ENCODE measurements at regions not wholly inside any gene's neighbourhood (a gene's known extent, or its start where the extent isn't known, plus 50 kb on each side); places are given as distances from the start of the nearest gene placed in this dataset.

GRCh38 chr1:241413386-241413785 lies 56.4 kb upstream of the RGS7 start:
- Mint-ChIP-seq H3K36me3 (ENCODE audit: low read depth) (no peaks in the 10 kb centered on the region), H3K9me3 (peaks cover 4% of the 10 kb centered on the region), H3K27me3 (peaks cover 11% of the 10 kb centered on the region), H3K27ac (no peak overlapping the region), H3K4me1 (ENCODE audit: low read depth) (no peaks in the 10 kb centered on the region), H3K4me3 (no peak overlapping the region)
- DNase-seq (no peak), ATAC-seq (ENCODE audit: poor library complexity) (no peak)
- no peak for TF ChIP-seq CTCF (IDR thresholded peaks at IDR 0.05)
- Histone ChIP-seq H3K27ac (ENCODE audit: low read depth in 1 of 2, low read length in 2 of 2) (no peak overlapping the region), H3K4me3 (ENCODE audit: low read length) (no peak overlapping the region), H3K9me3 (ENCODE audit: control insufficient read depth in 1 of 2, insufficient read depth in 1 of 2, low read length in 2 of 2) (no peaks in the 10 kb centered on the region), H3K4me1 (ENCODE audit: insufficient read depth, low read length) (no peaks in the 10 kb centered on the region), H3K27me3 (ENCODE audit: control insufficient read depth in 1 of 2, insufficient read depth in 2 of 2, low read length in 2 of 2) (no peaks in the 10 kb centered on the region), H3K36me3 (ENCODE audit: insufficient read depth, low read length) (no peaks in the 10 kb centered on the region)
- CTCF ChIA-PET: no interaction called here
- intact Hi-C loops (cut with DNase I, micrococcal nuclease): no loop called here
- POLR2A ChIA-PET: no interaction called here

- ATAC-seq (ENCODE audit: poor library complexity): no peak
- Mint-ChIP-seq H3K36me3 (ENCODE audit: low read depth) (no peaks in the 10 kb centered on the region), H3K9me3 (no peaks in the 10 kb centered on the region), H3K27me3 (peaks cover 5% of the 10 kb centered on the region), H3K27ac (no peak overlapping the region), H3K4me1 (ENCODE audit: low read depth) (no peaks in the 10 kb centered on the region), H3K4me3 (no peak overlapping the region)
- H3K9me3 ChIP-seq (ENCODE audit: control insufficient read depth in 1 of 2, insufficient read depth in 1 of 2, low read length in 2 of 2): no peaks in the 10 kb centered on the region
- H3K36me3 ChIP-seq (ENCODE audit: insufficient read depth, low read length): no peaks in the 10 kb centered on the region
- H3K27me3 ChIP-seq (ENCODE audit: control insufficient read depth in 1 of 2, insufficient read depth in 2 of 2, low read length in 2 of 2): no peaks in the 10 kb centered on the region
- CTCF ChIA-PET: no interaction called here
- H3K4me1 ChIP-seq (ENCODE audit: insufficient read depth, low read length): no peaks in the 10 kb centered on the region
- POLR2A ChIA-PET: no interaction called here
- no peak overlapping the region for H3K4me3 ChIP-seq (ENCODE audit: low read length)
- intact Hi-C loops (cut with DNase I, micrococcal nuclease): no loop called here
- DNase-seq: no peak
- TF ChIP-seq CTCF (IDR thresholded peaks at IDR 0.05): no peak
- H3K27ac ChIP-seq (ENCODE audit: low read depth in 1 of 2, low read length in 2 of 2): no peak overlapping the region
Measured at GRCh38 chr1:241412646-241413045, 55.6 kb upstream of the RGS7 start.

GRCh38 chr1:241411776-241412338 lies 54.9 kb upstream of the RGS7 start:
- ATAC-seq (ENCODE audit: poor library complexity) (no peak), DNase-seq (no peak)
- Histone ChIP-seq H3K27ac (ENCODE audit: low read depth in 1 of 2, low read length in 2 of 2) (no peak overlapping the region), H3K36me3 (ENCODE audit: insufficient read depth, low read length) (no peaks in the 10 kb centered on the region), H3K4me3 (ENCODE audit: low read length) (no peak overlapping the region), H3K27me3 (ENCODE audit: control insufficient read depth in 1 of 2, insufficient read depth in 2 of 2, low read length in 2 of 2) (no peaks in the 10 kb centered on the region), H3K4me1 (ENCODE audit: insufficient read depth, low read length) (no peaks in the 10 kb centered on the region), H3K9me3 (ENCODE audit: control insufficient read depth in 1 of 2, insufficient read depth in 1 of 2, low read length in 2 of 2) (no peaks in the 10 kb centered on the region)
- H3K27me3 Mint-ChIP-seq: peaks cover 5% of the 10 kb centered on the region
- intact Hi-C loops (cut with DNase I, micrococcal nuclease): no loop called here
- POLR2A ChIA-PET: no interaction called here
- no peaks in the 10 kb centered on the region for H3K36me3 Mint-ChIP-seq (ENCODE audit: low read depth)
- H3K4me3 Mint-ChIP-seq: no peak overlapping the region
- H3K4me1 Mint-ChIP-seq (ENCODE audit: low read depth): no peaks in the 10 kb centered on the region
- CTCF ChIA-PET: no interaction called here
- no peak for TF ChIP-seq CTCF (IDR thresholded peaks at IDR 0.05)
- no peaks in the 10 kb centered on the region for H3K9me3 Mint-ChIP-seq
- no peak overlapping the region for H3K27ac Mint-ChIP-seq

Data from CD4-positive, alpha-beta T cell (primary cell).